Sigmoid colon (tissue), 3 donors: ENCODE measurements at regions not wholly inside any gene's neighbourhood (a gene's known extent, or its start where the extent isn't known, plus 50 kb on each side); places are given as distances from the start of the nearest gene placed in this dataset.

Experiments
- POLR2A ChIP-seq, 2 donors: fragments of 450-650 bp; IDR thresholded peaks; one replicate each; pipeline ENCODE4 v1.6.1; 2016; ENCODE audit warnings: antibody characterized with exemption in 2 of 2, mild to moderate bottlenecking in 2 of 2, moderate library complexity in 2 of 2
- TF ChIP-seq, protein P1 (sequence below), 4 experiments: fragments of 450-650 bp in 3 of 4; fragments of 200-600 bp in 1 of 4; IDR thresholded peaks; one replicate each; pipeline ENCODE4 v1.5.1; 2016 to 2019; ENCODE audit warnings: antibody characterized with exemption in 4 of 4, mild to moderate bottlenecking in 3 of 4, moderate library complexity in 2 of 4

DNA sequence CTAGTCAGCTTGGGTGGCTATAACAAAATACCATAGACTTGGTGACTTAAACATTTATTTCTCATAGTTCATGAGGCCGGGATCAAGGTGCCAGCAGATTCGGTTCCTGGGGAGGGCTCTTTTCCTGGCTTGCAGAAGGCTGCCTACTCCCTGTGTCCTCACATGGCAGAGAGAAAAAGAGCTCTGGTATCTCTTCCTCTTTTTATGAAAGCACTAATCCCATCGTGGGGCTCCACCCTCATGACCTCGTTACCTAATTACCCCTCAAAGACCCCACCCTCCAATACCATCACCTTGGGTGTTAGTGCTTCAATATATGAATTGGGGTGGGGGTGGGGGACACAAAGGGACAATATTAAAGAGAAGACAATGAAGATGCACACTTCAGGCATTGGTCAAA lies 67.1 kb upstream of the CCBE1 start:
- TF ChIP-seq POLR2A (IDR thresholded peaks at IDR 0.05), result no peak
- TF ChIP-seq, protein P1, sequence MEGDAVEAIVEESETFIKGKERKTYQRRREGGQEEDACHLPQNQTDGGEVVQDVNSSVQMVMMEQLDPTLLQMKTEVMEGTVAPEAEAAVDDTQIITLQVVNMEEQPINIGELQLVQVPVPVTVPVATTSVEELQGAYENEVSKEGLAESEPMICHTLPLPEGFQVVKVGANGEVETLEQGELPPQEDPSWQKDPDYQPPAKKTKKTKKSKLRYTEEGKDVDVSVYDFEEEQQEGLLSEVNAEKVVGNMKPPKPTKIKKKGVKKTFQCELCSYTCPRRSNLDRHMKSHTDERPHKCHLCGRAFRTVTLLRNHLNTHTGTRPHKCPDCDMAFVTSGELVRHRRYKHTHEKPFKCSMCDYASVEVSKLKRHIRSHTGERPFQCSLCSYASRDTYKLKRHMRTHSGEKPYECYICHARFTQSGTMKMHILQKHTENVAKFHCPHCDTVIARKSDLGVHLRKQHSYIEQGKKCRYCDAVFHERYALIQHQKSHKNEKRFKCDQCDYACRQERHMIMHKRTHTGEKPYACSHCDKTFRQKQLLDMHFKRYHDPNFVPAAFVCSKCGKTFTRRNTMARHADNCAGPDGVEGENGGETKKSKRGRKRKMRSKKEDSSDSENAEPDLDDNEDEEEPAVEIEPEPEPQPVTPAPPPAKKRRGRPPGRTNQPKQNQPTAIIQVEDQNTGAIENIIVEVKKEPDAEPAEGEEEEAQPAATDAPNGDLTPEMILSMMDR (IDR thresholded peaks at IDR 0.05), result no peak
